ENCODE measurements at regions not wholly inside any gene's neighbourhood (a gene's known extent, or its start where the extent isn't known, plus 50 kb on each side); places are given as distances from the start of the nearest gene placed in this dataset.

DNA sequence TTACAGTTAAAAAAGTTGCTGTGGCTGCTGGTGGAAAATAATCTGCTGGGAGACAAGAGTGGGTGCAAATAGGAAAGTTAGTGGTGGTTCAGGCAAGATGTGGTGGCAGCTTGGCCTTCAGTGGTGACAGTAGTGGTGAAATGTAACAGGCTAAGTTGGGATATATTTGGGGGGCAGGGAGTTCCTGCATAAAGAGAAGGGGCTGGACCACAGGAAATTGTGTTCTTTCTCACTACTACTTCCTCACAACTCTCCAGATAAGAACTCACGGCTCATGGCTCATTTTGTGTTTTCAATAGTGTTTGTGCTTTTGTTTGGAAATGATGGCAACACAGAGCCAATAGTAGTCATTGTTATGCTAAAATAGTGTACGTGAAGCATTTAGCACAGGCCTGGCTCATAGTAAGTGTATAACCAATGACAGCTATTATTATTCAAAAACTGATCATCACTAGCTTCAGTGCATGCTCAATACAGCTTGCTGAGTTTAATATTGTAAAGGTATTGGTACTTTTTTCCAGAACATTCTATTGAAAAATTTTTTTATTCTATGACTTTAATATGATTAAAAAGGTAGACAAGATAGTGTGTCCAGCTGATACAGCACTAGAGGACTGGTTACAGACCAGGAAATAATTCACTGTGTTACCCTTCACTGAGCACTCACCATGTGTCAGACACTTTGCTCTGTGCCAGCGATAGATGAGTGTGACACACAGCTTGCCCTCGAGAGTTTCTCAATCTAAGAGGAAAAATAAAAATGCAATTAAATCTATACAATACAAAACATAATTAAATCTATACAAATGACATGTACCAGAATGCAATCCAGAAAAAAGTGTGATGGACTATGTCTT, 209.8 kb downstream of the POU4F1 start:
- Mint-ChIP-seq H3K9me3 (peaks cover 0 to 4% of the 10 kb centered on the region in 2 donors), H3K36me3 (no peaks in the 10 kb centered on the region), H3K27ac (no peak overlapping the region)
- no peak for ATAC-seq
- no peak for DNase-seq (ENCODE audit: low spot score in 2 of 2)

- no peak overlapping the region for H3K27ac Mint-ChIP-seq
- peaks cover 3 to 6% of the 10 kb centered on the region in 2 donors for H3K9me3 Mint-ChIP-seq
- no peaks in the 10 kb centered on the region for H3K36me3 Mint-ChIP-seq
- DNase-seq (ENCODE audit: low spot score in 2 of 2) (no peak), ATAC-seq (no peak)
Measured at GRCh38 chr13:78383899-78384298, 219.5 kb downstream of the POU4F1 start.

- DNase-seq (ENCODE audit: low spot score in 2 of 2), result no peak
- no peak for ATAC-seq
- Mint-ChIP-seq H3K9me3 (peaks cover 0 to 3% of the 10 kb centered on the region in 2 donors), H3K27ac (no peak overlapping the region), H3K36me3 (no peaks in the 10 kb centered on the region)
Measured at GRCh38 chr13:78383071-78383484, 220.3 kb downstream of the POU4F1 start.

- ATAC-seq (no peak), DNase-seq (ENCODE audit: low spot score in 2 of 2) (no peak)
- Mint-ChIP-seq H3K9me3 (peaks cover 3% of the 10 kb centered on the region in 2 donors), H3K27ac (no peak overlapping the region), H3K36me3 (no peaks in the 10 kb centered on the region)
Measured at GRCh38 chr13:78382491-78382890, 220.9 kb downstream of the POU4F1 start.

DNA sequence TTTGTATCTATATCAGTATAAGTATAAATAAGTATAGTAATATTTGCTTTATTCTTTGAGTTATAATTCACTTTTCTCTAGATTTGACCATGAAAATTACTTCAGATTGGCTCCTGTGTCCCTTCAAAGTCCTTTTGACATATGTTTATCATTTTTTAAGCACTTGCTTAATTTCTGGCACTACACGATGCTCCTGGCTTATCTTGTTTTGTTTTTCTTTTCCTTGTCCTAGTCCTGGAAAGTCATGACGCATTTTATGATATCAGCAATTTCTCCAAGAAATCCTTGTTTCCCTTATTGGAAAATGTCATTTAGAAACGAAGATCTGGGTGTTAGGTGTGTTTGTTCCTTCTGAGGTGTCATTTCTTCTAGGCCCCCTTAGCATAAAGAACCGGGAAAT, 226.5 kb downstream of the POU4F1 start:
- Mint-ChIP-seq H3K9me3 (peaks cover 0 to 3% of the 10 kb centered on the region in 2 donors), H3K27ac (no peak overlapping the region), H3K36me3 (no peaks in the 10 kb centered on the region)
- DNase-seq (ENCODE audit: low spot score in 2 of 2) (no peak), ATAC-seq (no peak)

DNA sequence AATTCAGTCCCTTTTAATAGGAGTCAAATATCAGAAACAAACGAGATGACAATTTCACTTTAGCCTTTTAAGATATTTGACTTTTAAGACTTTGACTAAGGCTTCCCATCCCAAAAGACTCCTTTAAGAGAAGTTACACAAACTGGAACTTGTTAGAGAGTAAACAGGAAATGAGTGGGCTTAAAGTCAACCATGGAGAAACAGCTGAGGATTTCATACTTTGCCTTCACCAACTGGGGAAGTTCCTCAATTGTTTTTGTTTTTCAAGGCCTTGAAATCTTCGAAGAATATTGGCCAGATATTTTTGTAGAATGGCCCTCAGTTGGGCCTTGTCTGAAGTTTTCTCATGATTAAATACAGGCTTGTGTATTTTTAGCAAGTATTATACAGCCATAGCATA, 227.3 kb downstream of the POU4F1 start:
- Mint-ChIP-seq H3K36me3 (no peaks in the 10 kb centered on the region), H3K9me3 (peaks cover 0 to 3% of the 10 kb centered on the region in 2 donors)

GRCh38 chr13:78372581-78372980, 230.8 kb downstream of the POU4F1 start:
- DNase-seq (ENCODE audit: low spot score in 2 of 2) (no peak), ATAC-seq (no peak)
- H3K9me3 Mint-ChIP-seq, result no peaks in the 10 kb centered on the region
- H3K36me3 Mint-ChIP-seq, result no peaks in the 10 kb centered on the region
- H3K27ac Mint-ChIP-seq, result no peak overlapping the region

More for the DNA sequence above, 227.3 kb downstream of the POU4F1 start:
- DNase-seq (ENCODE audit: low spot score in 2 of 2) (no peak), ATAC-seq (no peak)
- no peak overlapping the region for H3K27ac Mint-ChIP-seq

DNA sequence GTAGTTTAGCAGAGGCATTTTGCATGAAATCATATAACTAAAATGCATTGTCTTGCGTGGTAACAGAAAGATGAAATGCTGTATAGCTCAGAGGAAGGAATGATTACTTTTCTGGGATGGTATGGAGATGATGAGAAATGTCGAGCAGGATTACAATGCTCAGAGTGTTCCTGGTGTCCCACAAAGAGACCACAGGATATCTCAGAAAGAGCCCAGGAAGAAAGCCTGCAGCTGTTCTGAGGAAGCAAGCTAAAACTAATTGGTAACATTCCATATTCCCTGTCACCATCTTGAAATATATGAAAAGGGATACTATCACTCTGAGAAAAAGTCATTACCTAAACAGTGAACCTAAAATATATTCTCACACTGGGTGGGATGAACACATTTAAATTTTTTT, 233.1 kb downstream of the POU4F1 start:
- H3K9me3 Mint-ChIP-seq, result no peaks in the 10 kb centered on the region
- no peaks in the 10 kb centered on the region for H3K36me3 Mint-ChIP-seq
- no peak for ATAC-seq
- no peak overlapping the region for H3K27ac Mint-ChIP-seq
- DNase-seq (ENCODE audit: low spot score in 2 of 2), result no peak

GRCh38 chr13:78364711-78365110, 238.6 kb downstream of the POU4F1 start:
- Mint-ChIP-seq H3K27ac (no peak overlapping the region), H3K36me3 (no peaks in the 10 kb centered on the region), H3K9me3 (no peaks in the 10 kb centered on the region)
- ATAC-seq (no peak), DNase-seq (ENCODE audit: low spot score in 2 of 2) (no peak)

- ATAC-seq (peak in 1 of 2 donors; percentile 62), DNase-seq (ENCODE audit: low spot score in 2 of 2) (no peak)
- Mint-ChIP-seq H3K36me3 (no peaks in the 10 kb centered on the region), H3K27ac (no peak overlapping the region), H3K9me3 (peaks cover 0 to 4% of the 10 kb centered on the region in 2 donors)
Measured at GRCh38 chr13:78341032-78341431, 262.3 kb downstream of the POU4F1 start.

GRCh38 chr13:78339927-78340326, 263.4 kb downstream of the POU4F1 start:
- ATAC-seq (no peak), DNase-seq (ENCODE audit: low spot score in 2 of 2) (no peak)
- Mint-ChIP-seq H3K36me3 (no peaks in the 10 kb centered on the region), H3K9me3 (peaks cover 0 to 4% of the 10 kb centered on the region in 2 donors), H3K27ac (no peak overlapping the region)

GRCh38 chr13:78334059-78334458, 269.3 kb downstream of the POU4F1 start:
- no peak overlapping the region for H3K27ac Mint-ChIP-seq
- ATAC-seq, result no peak
- no peaks in the 10 kb centered on the region for H3K9me3 Mint-ChIP-seq
- no peaks in the 10 kb centered on the region for H3K36me3 Mint-ChIP-seq
- DNase-seq (ENCODE audit: low spot score in 2 of 2), result no peak

- ATAC-seq (no peak), DNase-seq (ENCODE audit: low spot score in 2 of 2) (no peak)
- no peak overlapping the region for H3K27ac Mint-ChIP-seq
- no peaks in the 10 kb centered on the region for H3K9me3 Mint-ChIP-seq
- no peaks in the 10 kb centered on the region for H3K36me3 Mint-ChIP-seq
Measured at GRCh38 chr13:78326633-78327032, 276.7 kb downstream of the POU4F1 start.

DNA sequence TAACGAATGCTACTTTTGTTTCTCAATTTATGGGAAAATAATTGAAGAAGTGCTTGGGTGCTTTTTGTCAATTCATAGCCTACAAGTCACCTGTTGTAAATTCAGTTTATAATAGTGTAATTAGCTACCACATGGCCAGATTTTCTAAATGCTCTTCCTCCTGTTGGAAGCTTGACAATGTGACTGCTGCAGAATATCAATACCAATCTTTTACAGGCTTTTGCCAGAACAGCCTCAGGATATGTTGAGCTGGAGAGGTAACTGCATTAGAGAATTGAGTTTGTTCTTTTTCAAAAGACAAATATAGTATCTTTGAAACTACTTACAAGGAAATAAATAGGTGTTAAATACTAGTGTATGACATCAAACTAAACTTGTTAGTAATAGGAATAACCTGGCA, 277.8 kb downstream of the POU4F1 start:
- no peak for ATAC-seq
- H3K27ac Mint-ChIP-seq, result no peak overlapping the region
- H3K9me3 Mint-ChIP-seq, result no peaks in the 10 kb centered on the region
- no peaks in the 10 kb centered on the region for H3K36me3 Mint-ChIP-seq
- DNase-seq (ENCODE audit: low spot score in 2 of 2), result no peak

DNA sequence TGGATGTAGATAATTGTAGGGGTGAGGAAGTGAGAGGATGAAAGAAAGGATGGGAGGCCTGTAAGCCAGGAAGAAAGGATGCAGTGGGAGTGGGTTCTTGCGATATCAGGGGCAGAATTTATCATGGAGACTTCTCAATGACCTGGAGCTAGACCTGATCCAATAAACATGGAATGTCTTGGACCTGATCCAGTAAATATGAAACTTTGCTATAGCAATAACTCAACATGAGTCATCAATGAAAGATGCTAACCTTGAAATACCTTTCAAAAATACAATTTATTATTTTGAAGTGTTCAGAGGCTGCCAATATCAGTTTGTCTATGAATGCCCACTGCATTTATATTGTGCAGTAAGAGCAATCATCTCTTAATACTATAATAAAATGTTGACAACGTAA, 279.5 kb downstream of the POU4F1 start:
- no peak for ATAC-seq
- DNase-seq (ENCODE audit: low spot score in 2 of 2), result no peak
- Mint-ChIP-seq H3K27ac (no peak overlapping the region), H3K36me3 (no peaks in the 10 kb centered on the region), H3K9me3 (no peaks in the 10 kb centered on the region)

DNA sequence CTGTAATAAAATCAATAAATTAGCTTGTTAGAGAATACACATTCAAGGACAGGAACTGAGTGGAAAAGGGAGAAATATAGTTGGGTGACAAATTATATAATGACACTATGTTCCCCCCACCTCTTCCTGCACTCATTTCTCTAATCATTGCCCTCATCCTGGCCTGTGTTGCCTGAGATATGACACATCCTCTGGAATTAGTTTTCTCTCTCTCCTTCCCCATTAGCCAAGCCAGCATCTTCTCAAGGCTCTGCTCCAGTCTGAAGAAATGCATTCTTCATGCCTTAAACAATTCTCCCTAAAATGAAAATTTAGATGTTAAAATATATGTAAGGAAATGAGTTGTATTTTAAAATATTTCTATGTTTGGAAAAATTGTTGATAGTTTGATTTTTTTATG, 280.3 kb downstream of the POU4F1 start:
- no peak overlapping the region for H3K27ac Mint-ChIP-seq
- H3K36me3 Mint-ChIP-seq, result no peaks in the 10 kb centered on the region
- DNase-seq (ENCODE audit: low spot score in 2 of 2), result no peak
- ATAC-seq, result no peak
- no peaks in the 10 kb centered on the region for H3K9me3 Mint-ChIP-seq

DNA sequence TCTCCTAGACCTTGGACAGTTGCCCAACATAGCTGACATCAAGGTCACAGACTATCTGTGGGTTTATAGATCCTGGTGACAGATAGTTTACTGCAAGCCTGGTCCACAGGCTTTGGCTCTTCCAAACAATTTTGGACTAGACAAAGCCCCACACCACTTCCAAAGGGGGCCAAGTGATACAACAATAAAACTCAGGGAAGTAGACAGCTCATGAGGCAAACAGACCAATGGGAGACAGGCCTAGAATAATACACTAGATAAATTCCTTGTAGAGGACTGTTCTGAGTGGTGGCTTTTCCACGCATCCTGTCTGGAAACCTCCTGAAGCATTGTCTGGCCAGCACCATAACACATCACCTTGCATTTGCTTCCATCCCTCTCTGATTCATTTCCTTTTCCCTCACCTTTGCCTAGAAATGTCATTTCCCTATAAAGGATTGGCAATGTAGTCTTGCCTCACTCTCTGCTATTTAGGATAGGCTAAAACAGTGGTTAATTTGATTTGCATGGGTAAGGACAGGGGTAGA, 284.2 kb downstream of the POU4F1 start:
- H3K36me3 Mint-ChIP-seq, result no peaks in the 10 kb centered on the region
- no peaks in the 10 kb centered on the region for H3K9me3 Mint-ChIP-seq
- no peak overlapping the region for H3K27ac Mint-ChIP-seq
- ATAC-seq, result no peak
- no peak for DNase-seq (ENCODE audit: low spot score in 2 of 2)

- Mint-ChIP-seq H3K36me3 (no peaks in the 10 kb centered on the region), H3K9me3 (no peaks in the 10 kb centered on the region), H3K27ac (no peak overlapping the region)
- ATAC-seq (no peak), DNase-seq (ENCODE audit: low spot score in 2 of 2) (no peak)
Measured at GRCh38 chr13:78317030-78317429, 286.3 kb downstream of the POU4F1 start.

Data from activated naive CD4-positive, alpha-beta T cell treated with anti-CD3 and anti-CD28 coated beads, Interleukin-2, amount 50 U/mL, for 72 hours (primary cell).